GM10248 (cell line): ENCODE measurements at regions not wholly inside any gene's neighbourhood (a gene's known extent, or its start where the extent isn't known, plus 50 kb on each side); places are given as distances from the start of the nearest gene placed in this dataset.

Experiments
- CTCF ChIA-PET: fragments of 300-600 bp; sonication (Branson Sonifier 250); formaldehyde crosslinking; extraction: SDS; loops from one replicate; lab custom pipeline; 2021; ENCODE audit warnings: antibody characterized with exemption; lab: Yijun Ruan, JAX
- POLR2A ChIA-PET: fragments of 350-650 bp; sonication (Branson Sonifier 250); formaldehyde crosslinking; extraction: SDS; loops from one replicate; lab custom pipeline; 2020; ENCODE audit warnings: antibody characterized with exemption; lab: Yijun Ruan, JAX
- DNase-seq: peaks from one replicate; pipeline ENCODE4 v3.0.0; 2012; ENCODE audit errors: extremely low spot score
- CTCF ChIP-seq: IDR thresholded peaks from 2 replicates; pipeline ENCODE4 v1.5.1; 2012; ENCODE audit warnings: mild to moderate bottlenecking, low read depth; ENCODE audit errors: extremely low read depth, missing control alignments, control extremely low read depth

GRCh38 chr2:240269380-240269779, 128.9 kb upstream of the OTOS start:
- no peak for DNase-seq
- ChIA-PET CTCF (no interaction called here), POLR2A (no interaction called here)
- no peak for TF ChIP-seq CTCF

- CTCF ChIA-PET, result no interaction called here
- no peak for TF ChIP-seq CTCF
- POLR2A ChIA-PET, result no interaction called here
- no peak for DNase-seq
Observed at GRCh38 chr2:240269886-240270285, 129.4 kb upstream of the OTOS start.

- POLR2A ChIA-PET, result no interaction called here
- no peak for TF ChIP-seq CTCF
- CTCF ChIA-PET, result no interaction called here
- DNase-seq, result no peak
Observed at GRCh38 chr2:240271716-240272341, 131.4 kb upstream of the OTOS start.

GRCh38 chr2:240275386-240275785, 134.9 kb upstream of the OTOS start:
- DNase-seq, result no peak
- POLR2A ChIA-PET, result no interaction called here
- TF ChIP-seq CTCF, result no peak
- CTCF ChIA-PET, result interaction anchor here (1.0 kb wide), 1 partner anchor 23 kb away, joined by 3 read pairs; no protein-coding TSS in a partner anchor

- TF ChIP-seq CTCF, result no peak
- POLR2A ChIA-PET, result no interaction called here
- no peak for DNase-seq
- CTCF ChIA-PET, result no interaction called here
Observed at GRCh38 chr2:240277073-240277806, 136.8 kb upstream of the OTOS start.

- TF ChIP-seq CTCF, result no peak
- POLR2A ChIA-PET, result no interaction called here
- CTCF ChIA-PET, result no interaction called here
- DNase-seq, result no peak
Observed at GRCh38 chr2:240277807-240278522, 137.5 kb upstream of the OTOS start.
